ENCODE measurements at regions not wholly inside any gene's neighbourhood (a gene's known extent, or its start where the extent isn't known, plus 50 kb on each side); places are given as distances from the start of the nearest gene placed in this dataset.
"Not testable (repeated sequence)": the region's sequence is repeated elsewhere in the genome, so short reads cannot be mapped to it uniquely, and the experiment has no call there.

DNA sequence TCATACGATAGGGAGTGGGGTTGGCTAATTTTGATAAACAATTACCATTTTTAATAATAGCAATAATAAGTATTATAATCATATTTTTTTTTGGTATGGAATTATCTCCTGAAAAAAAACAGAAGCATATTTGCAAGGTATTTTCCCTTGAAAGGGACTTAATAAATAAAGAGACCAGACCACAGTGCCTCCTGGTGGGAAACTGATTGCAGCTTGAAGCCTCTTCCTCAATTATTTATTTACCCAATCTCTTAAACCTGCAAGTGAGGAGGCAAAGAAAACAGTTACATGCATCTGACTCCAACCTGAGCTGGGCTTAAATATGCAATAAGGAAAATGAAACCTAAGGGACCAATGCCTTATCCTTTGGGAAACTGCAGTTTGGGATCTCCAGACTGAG, 388.1 kb upstream of the ACO1 start:
- in situ Hi-C loops (cut with HindIII; ENCODE audit: low pct_ligation_motif_present, low pct_unique_long_range_greater_than_20kb, low sequenced_read_pairs), result no loop called here
- peak; percentile 2 for DNase-seq

DNA sequence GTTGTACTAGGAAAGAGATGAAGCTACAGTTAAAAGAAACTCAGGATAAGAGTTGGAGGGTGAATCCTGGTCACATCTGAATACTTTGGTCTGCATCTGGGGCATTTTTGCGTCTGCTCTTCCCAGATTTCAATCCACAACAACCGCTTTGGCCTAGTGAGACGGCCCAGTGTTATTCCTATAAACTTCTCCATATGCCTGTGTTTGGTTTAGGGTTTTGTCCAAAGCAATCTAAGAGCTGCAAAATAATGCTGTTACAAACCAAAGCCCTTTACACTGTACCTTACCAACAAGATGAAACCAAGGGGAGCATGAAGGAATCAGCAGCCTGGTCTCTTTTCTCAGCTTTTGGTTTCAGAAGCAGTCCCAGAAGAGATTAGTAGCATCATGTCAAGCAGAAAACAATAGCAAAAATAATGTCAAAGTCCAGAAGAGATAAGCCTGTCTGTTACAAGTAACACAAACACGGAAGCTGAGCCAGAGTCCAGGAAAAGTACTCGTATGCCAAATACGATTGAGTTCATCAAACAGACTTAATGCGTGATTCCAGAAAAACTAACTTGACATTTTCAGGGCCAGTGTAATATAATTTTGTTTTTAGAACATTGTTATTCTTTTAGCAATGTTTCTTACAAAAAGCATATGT, 379.9 kb upstream of the ACO1 start:
- in situ Hi-C loops (cut with HindIII; ENCODE audit: low pct_ligation_motif_present, low pct_unique_long_range_greater_than_20kb, low sequenced_read_pairs), result no loop called here

DNA sequence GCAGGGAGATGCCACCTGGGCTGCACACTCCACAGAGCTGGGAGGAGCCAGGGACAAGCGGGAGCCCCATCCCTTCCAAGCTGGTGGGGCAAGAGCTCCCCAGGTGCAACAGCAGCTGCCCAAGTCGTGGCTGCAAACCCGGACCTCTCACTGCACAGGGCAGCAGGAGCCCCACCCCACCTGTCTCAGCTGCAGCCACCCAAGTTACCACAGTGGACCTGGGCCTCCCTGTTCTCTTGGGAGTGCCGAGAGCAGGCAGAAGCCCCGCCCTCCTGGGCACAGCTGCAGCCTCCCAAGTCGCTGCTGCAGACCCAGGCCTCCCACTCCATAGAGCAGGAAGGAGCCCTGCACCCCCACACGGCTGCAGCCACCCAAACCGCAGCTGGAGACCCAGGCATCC, 374.1 kb upstream of the ACO1 start:
- in situ Hi-C loops (cut with HindIII; ENCODE audit: low pct_ligation_motif_present, low pct_unique_long_range_greater_than_20kb, low sequenced_read_pairs), result no loop called here
- no peak for DNase-seq

More for the DNA sequence above, 379.9 kb upstream of the ACO1 start:
- DNase-seq, result no peak

DNA sequence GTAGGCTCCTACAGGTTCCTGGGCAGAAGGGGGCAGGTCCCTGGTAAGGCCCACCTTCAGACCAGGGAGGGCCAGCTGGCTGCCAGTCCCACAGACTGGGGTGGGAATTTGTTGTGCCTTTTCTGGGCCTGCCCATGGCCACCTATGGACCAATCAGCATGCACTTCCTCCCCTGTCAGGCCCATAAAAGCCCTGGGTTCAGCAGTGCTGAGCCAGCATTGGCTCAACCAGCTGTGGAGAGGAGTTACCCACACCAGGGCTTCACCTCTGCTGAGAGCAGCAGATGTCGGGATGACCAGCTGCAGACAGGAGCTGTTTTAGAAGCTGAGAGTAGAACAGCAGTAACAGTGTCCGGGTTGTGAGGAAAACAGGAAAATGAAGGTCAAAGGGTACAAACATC, 373.4 kb upstream of the ACO1 start:
- no peak for DNase-seq
- in situ Hi-C loops (cut with HindIII; ENCODE audit: low pct_ligation_motif_present, low pct_unique_long_range_greater_than_20kb, low sequenced_read_pairs), result no loop called here

DNA sequence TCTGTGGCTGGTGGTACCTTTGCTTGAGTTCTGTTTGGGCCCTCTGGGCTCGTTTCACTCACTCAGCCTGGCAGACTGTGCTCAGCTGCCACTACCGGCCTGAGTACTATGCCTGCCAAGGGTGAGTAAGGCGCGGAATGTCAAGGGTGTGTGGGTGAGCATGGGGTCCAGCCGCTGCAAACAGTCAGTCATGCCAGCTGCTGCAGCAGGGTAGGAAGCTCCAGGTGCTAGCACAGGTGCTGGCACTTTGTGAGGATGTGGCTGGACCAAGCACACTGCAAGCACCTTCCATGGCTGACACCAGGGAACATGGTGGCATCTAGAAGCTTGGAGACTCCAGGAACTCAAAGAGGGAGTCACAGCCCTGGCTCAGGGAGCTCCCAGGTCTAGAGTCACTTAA, 368.6 kb upstream of the ACO1 start:
- in situ Hi-C loops (cut with HindIII; ENCODE audit: low pct_ligation_motif_present, low pct_unique_long_range_greater_than_20kb, low sequenced_read_pairs), result no loop called here

DNA sequence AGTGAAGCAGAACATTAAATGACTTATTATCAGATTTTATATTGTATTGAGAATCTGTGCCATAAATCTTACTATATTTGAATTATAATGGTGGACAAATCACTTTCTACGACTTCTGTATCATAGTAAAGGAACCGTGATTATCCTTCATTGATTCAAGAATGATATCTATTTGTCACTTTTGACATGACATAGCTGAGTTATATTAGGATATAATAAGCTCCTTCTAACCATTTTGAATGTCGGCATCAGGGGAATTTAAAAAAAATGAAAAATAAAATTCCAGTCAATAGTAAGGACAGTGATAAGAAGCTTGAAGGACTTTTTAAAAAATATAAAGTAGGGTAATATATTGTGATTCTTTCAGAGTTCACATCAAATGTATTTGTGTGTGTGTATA, 338.9 kb upstream of the ACO1 start:
- in situ Hi-C loops (cut with HindIII; ENCODE audit: low pct_ligation_motif_present, low pct_unique_long_range_greater_than_20kb, low sequenced_read_pairs), result no loop called here
- DNase-seq, result no peak

More for the DNA sequence above, 368.6 kb upstream of the ACO1 start:
- no peak for DNase-seq

DNA sequence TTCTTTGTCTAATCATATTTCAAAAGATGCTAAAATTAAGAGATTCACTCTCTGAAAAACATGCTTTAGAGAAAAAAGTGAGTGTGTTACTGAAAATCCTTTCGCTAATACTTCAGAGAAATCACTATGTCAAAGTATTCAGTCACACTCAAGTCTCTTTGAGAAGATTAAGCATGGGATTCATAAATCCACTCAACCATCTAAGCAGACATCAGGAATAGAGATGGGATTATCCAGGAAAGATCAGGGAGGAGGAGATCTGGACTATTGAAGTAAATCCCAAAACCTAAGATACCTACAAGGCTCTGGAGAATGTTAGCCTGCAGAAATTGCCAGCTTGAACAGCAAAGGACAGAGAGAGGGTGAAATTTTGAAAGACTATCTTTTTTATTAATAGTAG, 317.2 kb upstream of the ACO1 start:
- in situ Hi-C loops (cut with HindIII; ENCODE audit: low pct_ligation_motif_present, low pct_unique_long_range_greater_than_20kb, low sequenced_read_pairs), result no loop called here
- DNase-seq, result no peak

DNA sequence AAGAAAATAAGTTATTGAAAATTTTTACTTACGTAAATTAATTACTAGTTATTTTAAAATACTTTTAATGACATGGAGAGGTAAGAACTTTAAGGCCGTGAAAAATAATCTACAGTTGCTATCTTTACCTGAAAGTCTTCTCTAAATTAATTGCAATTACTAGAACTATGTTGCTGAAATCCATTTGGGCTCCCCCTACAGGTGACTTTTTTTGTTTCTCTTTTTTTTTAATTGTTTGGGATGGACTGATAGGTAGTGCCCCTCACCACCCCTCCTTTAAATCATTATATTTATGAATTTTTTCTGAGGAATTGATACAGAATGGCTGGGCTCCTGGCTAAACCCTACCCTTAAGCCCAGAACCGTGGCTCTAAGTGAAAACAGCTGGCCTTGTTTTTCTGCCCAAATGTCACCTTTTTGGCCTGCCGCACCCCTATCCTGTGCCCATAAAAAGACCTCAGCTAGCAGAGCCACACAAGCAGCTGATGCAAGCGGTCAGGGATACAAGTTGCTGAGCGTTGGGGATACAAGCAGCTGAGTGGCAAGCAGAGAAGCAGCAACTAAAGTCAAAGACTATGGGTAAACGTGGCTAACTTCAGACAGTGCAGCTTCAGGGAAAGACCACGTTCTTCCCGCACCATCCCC, 315.2 kb upstream of the ACO1 start:
- in situ Hi-C loops (cut with HindIII; ENCODE audit: low pct_ligation_motif_present, low pct_unique_long_range_greater_than_20kb, low sequenced_read_pairs), result no loop called here
- DNase-seq, result peak; percentile 5

DNA sequence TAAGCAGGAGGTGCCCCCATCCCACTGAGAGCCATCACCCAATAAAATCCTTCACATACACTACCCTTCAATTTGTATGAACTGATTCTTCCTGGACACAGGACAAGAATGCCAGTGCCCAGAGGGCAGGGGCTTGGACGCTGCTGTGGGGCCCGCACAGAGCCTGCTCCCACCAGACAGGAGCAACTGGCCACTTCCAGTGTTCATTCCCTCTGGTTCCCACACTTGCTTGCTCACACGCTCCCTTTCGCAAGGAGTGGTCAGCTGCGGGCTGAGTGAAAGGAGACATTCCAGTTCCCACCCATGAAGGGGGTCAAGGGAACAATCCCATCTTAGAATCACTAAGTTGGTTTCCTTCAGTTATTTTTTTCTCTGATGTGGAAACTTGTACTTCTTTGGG, 314.5 kb upstream of the ACO1 start:
- in situ Hi-C loops (cut with HindIII; ENCODE audit: low pct_ligation_motif_present, low pct_unique_long_range_greater_than_20kb, low sequenced_read_pairs), result no loop called here
- DNase-seq, result no peak

DNA sequence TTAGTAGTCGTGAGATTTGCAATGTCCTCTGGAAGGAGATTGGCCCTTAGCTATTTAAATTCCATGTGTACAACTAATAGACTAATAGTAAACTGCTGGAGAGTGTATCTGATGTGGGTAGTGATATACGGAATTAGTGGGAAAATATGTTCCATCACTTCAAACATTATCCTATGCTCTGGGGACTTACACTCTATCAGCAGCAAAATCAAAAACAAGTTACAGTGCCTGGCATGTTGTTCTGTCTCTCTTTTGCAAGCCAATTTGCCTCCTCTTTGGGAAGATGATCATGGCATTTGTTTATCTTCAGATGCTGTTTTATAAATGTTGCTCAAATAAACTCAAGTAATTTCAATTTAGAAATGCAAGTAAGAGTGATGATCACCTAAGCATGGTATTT, 311.9 kb upstream of the ACO1 start:
- DNase-seq, result no peak
- in situ Hi-C loops (cut with HindIII; ENCODE audit: low pct_ligation_motif_present, low pct_unique_long_range_greater_than_20kb, low sequenced_read_pairs), result no loop called here

DNA sequence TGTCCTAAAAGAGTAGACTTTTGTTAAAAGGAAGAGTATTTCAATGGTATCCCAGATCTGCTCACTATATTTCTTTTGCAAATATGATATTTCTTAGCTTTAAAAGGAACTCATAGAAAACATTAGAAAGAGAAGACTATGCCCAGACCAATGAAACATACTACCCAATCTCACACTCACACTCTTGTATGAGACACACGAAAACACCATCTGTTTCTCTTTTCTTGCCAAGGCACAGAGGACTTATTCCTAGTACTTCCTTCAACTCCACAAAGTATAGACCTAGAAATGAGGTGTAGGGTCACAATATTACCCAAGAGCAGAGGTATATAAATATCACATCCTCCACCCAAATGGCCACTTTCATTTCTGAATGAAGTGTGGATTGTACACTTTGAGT, 292.4 kb upstream of the ACO1 start:
- DNase-seq, result no peak
- in situ Hi-C loops (cut with HindIII; ENCODE audit: low pct_ligation_motif_present, low pct_unique_long_range_greater_than_20kb, low sequenced_read_pairs), result no loop called here

DNA sequence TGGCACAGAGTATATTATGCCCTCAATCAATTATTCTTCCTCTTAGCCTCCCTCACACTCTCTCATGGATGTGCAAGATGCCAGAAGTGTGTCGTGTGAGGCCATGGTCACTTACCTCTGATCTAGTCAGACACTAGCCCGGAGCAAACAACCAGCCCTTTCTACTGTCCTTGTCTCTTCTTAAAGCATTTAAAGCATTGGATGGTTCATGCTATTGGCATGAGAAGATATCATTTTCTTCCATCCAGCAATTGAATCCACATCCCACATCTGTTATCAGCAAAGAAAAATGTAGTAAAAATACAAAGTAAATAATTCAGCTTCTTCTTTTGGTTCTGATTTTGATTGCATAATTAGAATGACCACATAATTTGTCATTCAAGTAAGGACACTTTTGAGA, 267.2 kb upstream of the ACO1 start:
- DNase-seq, result no peak
- in situ Hi-C loops (cut with HindIII; ENCODE audit: low pct_ligation_motif_present, low pct_unique_long_range_greater_than_20kb, low sequenced_read_pairs), result no loop called here

DNA sequence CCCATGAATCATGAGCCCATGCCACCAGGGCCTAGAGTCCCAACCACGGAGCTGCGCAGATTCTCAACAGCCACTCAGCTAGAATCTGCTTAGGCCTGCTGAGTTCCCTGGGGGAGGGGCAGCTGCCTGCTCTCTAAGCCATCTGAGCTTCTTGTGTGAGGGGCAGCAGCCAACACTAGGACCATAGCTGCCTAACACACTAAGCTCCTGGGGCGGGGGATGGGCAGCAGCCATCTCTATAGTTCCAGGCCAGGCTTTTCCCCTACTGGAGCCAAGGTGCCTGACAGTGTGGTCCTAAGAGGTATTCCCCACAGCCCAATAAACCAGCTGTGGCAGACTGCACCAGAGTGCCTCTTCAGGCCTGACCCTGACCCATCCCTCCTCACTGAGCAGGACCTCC, 255.9 kb upstream of the ACO1 start:
- in situ Hi-C loops (cut with HindIII; ENCODE audit: low pct_ligation_motif_present, low pct_unique_long_range_greater_than_20kb, low sequenced_read_pairs), result no loop called here
- DNase-seq, result no peak

DNA sequence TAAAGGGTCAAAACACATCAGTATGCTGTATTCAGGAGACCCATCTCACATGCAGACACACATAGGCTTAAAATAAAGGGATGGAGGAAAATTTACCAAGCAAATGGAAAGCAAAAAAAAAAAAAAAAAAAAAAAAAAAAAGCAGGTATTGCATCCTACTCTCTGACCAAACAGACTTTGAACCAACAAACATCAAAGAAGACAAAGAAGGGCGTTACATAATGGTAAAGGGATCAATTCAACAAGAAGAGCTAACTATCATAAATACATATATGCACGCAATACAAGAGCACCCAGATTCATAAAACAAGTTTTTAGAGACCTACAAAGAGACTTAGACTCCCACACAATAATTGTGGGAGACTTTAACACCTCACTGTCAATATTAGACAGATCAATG, 253.7 kb upstream of the ACO1 start:
- DNase-seq; in situ Hi-C loops (cut with HindIII; ENCODE audit: low pct_ligation_motif_present, low pct_unique_long_range_greater_than_20kb, low sequenced_read_pairs): not testable (repeated sequence)

DNA sequence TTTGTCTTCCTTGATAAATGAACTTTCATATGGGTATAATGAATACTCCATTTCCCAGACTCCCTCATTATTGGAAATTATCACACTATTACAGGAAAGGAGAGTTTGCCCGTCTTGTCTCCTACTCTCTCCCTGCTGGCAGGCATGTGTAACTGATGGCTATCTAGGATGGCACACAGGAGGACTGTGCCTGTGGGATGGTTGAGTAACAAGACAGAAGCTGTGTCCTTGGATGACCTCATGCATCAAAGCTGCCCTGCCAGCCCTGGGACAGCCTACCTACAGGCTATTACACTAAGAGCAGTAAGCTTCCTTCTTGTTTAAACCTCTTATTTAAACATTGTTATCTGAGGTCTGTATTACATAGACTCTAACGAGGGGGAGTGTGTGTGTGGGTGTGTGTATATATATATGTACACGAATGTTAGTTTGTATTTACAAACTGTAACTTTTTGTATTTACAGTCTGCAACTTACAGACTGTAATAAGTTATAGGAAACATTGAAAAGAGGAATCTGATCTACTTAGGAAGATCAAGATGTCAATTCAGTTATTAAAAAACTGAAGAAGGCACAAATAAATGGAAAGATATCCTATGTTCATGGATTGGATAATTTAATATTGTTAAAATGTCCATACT, 247.6 kb upstream of the ACO1 start:
- in situ Hi-C loops (cut with HindIII; ENCODE audit: low pct_ligation_motif_present, low pct_unique_long_range_greater_than_20kb, low sequenced_read_pairs), result no loop called here
- DNase-seq, result no peak

DNA sequence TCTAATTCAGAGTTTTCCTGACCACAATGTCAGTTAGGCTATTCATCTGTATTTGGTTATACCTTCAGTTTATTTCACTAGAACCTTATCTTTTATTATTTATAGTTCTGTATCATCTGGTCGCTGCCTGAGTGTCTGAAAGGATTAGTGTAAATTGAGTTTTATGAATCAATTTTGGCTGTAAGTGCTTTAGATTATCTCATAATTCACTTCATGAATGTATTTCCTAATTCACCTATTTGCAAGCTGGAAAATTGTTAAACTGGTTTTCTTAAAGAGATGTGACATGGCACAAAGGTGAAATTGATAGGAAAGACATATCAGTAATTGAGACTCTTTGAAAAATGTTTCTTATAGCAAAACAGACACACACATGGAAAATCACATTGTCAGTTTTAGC, 242.4 kb upstream of the ACO1 start:
- no peak for DNase-seq
- in situ Hi-C loops (cut with HindIII; ENCODE audit: low pct_ligation_motif_present, low pct_unique_long_range_greater_than_20kb, low sequenced_read_pairs), result no loop called here

DNA sequence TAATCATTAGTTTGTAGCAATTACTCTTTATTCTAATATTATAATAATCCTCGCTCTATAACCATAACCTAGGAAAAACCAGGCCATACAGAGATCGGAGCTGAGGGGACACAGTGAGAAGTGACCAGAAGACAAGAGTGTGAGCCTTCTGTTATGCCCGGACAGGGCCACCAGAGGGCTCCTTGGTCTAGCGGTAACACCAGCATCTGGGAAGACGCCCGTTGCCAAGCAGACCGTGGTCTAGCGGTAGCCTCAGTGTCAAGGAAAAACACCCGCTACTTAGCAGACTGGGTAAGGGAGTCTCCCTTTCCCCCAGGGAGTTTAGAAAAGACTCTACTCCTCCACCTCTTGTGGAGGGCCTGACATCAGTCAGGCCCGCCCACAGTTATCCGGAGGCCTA, 235.9 kb upstream of the ACO1 start:
- in situ Hi-C loops (cut with HindIII; ENCODE audit: low pct_ligation_motif_present, low pct_unique_long_range_greater_than_20kb, low sequenced_read_pairs); DNase-seq: not testable (repeated sequence)

DNA sequence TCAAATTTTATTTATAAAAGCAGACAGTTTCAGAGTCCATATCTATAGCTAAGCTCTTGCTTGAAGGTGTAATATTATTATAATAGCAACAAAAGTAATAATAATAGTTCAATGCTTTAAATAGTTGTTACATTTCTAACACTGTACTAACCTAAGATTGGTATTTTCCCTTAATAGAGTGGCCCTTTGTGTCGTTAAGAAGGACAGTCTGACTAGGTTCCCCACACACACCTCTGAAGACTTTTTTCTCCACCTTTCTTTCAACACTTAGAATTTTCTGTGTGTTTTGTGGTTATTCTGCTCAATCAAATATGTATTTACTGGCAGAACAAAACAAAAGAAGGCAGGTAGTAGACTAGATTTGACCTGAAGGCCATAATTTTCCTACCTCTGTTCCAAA, 223.2 kb upstream of the ACO1 start:
- in situ Hi-C loops (cut with HindIII; ENCODE audit: low pct_ligation_motif_present, low pct_unique_long_range_greater_than_20kb, low sequenced_read_pairs), result no loop called here
- no peak for DNase-seq

DNA sequence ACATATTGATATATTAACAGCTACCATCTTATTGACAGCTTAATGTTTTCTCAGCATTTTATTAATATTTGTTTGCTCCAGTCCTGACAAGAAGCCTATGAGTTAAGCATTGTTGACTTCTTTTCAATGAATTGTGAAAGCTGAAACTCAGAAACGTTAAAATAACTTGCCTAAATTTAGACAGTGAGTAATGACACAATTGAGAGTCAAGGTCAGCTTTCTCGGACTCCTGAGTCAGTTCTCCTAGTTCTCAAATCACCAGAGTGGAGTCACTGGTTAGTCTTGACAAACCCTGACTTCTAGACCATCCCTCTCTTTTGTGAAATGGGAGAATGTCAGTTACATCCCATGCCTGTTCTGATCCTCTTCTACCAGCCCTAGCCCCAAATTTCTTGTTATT, 222.7 kb upstream of the ACO1 start:
- DNase-seq, result no peak
- in situ Hi-C loops (cut with HindIII; ENCODE audit: low pct_ligation_motif_present, low pct_unique_long_range_greater_than_20kb, low sequenced_read_pairs), result no loop called here

DNA sequence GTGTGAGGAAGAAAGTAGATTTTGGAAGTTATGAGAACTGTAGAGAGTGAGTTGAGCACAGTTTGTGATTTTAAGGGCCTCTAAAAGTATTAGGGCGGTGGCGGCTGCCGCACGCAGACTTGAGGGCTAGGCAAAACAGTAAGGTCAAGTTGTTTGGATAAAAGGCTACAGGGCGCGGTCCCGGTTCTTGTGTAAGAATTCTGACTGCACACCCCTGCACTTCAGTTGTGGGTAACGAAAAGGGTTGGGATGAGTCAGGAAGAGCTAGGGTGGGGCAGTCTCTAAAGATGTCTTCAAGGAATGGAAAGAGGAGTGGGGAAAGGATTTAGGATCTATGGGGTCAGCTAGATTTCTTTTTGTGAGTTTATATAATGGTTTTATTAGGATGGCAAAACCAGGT, 218.1 kb upstream of the ACO1 start:
- in situ Hi-C loops (cut with HindIII; ENCODE audit: low pct_ligation_motif_present, low pct_unique_long_range_greater_than_20kb, low sequenced_read_pairs); DNase-seq: not testable (repeated sequence)

Measured in ACHN (cell line).